ENCODE measurements at regions not wholly inside any gene's neighbourhood (a gene's known extent, or its start where the extent isn't known, plus 50 kb on each side); places are given as distances from the start of the nearest gene placed in this dataset.

- no peak for DNase-seq (ENCODE audit: low read depth in 3 of 3)
Observed at GRCh38 chr13:106683918-106684317, 116.0 kb upstream of the ARGLU1 start.

- no peak for DNase-seq (ENCODE audit: low read depth in 3 of 3)
Observed at GRCh38 chr13:106683179-106683578, 115.2 kb upstream of the ARGLU1 start.

GRCh38 chr13:106681997-106682396 lies 114.1 kb upstream of the ARGLU1 start:
- no peak for DNase-seq (ENCODE audit: low read depth in 3 of 3)

GRCh38 chr13:106681536-106681935 lies 113.6 kb upstream of the ARGLU1 start:
- DNase-seq (ENCODE audit: low read depth in 3 of 3), result no peak

- no peak for DNase-seq (ENCODE audit: low read depth in 3 of 3)
Observed at GRCh38 chr13:106680796-106681472, 113.0 kb upstream of the ARGLU1 start.

GRCh38 chr13:106678646-106679418 lies 110.9 kb upstream of the ARGLU1 start:
- no peak for DNase-seq (ENCODE audit: low read depth in 3 of 3)

- DNase-seq (ENCODE audit: low read depth in 3 of 3), result no peak
Observed at GRCh38 chr13:106675311-106675710, 107.4 kb upstream of the ARGLU1 start.

GRCh38 chr13:106660746-106661625 lies 93.0 kb upstream of the ARGLU1 start:
- no peak for DNase-seq (ENCODE audit: low read depth in 3 of 3)

- no peak for DNase-seq (ENCODE audit: low read depth in 3 of 3)
Observed at GRCh38 chr13:106657104-106657503, 89.2 kb upstream of the ARGLU1 start.

- no peak for DNase-seq (ENCODE audit: low read depth in 3 of 3)
Observed at GRCh38 chr13:106656186-106656585, 88.2 kb upstream of the ARGLU1 start.

- no peak for DNase-seq (ENCODE audit: low read depth in 3 of 3)
Observed at GRCh38 chr13:106651442-106651841, 83.5 kb upstream of the ARGLU1 start.

GRCh38 chr13:106650690-106651205 lies 82.8 kb upstream of the ARGLU1 start:
- no peak for DNase-seq (ENCODE audit: low read depth in 3 of 3)

- DNase-seq (ENCODE audit: low read depth in 3 of 3), result no peak
Observed at GRCh38 chr13:106649495-106649894, 81.6 kb upstream of the ARGLU1 start.

GRCh38 chr13:106640515-106640914 lies 72.6 kb upstream of the ARGLU1 start:
- no peak for DNase-seq (ENCODE audit: low read depth in 3 of 3)

- no peak for DNase-seq (ENCODE audit: low read depth in 3 of 3)
Observed at GRCh38 chr13:106637519-106637918, 69.6 kb upstream of the ARGLU1 start.

GRCh38 chr13:106636492-106636891 lies 68.6 kb upstream of the ARGLU1 start:
- no peak for DNase-seq (ENCODE audit: low read depth in 3 of 3)

GRCh38 chr13:106635616-106636015 lies 67.7 kb upstream of the ARGLU1 start:
- no peak for DNase-seq (ENCODE audit: low read depth in 3 of 3)

- no peak for DNase-seq (ENCODE audit: low read depth in 3 of 3)
Observed at GRCh38 chr13:106633321-106633720, 65.4 kb upstream of the ARGLU1 start.

GRCh38 chr13:106630650-106631049 lies 62.7 kb upstream of the ARGLU1 start:
- DNase-seq (ENCODE audit: low read depth in 3 of 3), result no peak

- DNase-seq (ENCODE audit: low read depth in 3 of 3), result no peak
Observed at GRCh38 chr13:106630162-106630561, 62.2 kb upstream of the ARGLU1 start.

GRCh38 chr13:106628936-106629659 lies 61.2 kb upstream of the ARGLU1 start:
- no peak for DNase-seq (ENCODE audit: low read depth in 3 of 3)
